Natural killer cell (primary cell): ENCODE measurements at regions not wholly inside any gene's neighbourhood (a gene's known extent, or its start where the extent isn't known, plus 50 kb on each side); places are given as distances from the start of the nearest gene placed in this dataset.

Experiments used
- ATAC-seq, 3 donors: fragments of 150-1000 bp in 2 of 3; fragments of 200-7000 bp in 1 of 3; cut with Tn5 transposase; 1 replicate in 1 of 3; 2 replicates in 2 of 3; pipeline ENCODE4 v1.10.0; 2021; ENCODE audit warnings: mild to moderate bottlenecking in 2 of 3, moderate library complexity in 2 of 3
- DNase-seq, 2 donors: peaks; one replicate each; pipeline versions ENCODE4 v3.0.0 to v3.0.0-alpha.2; 2013 to 2021; ENCODE audit warnings: mixed read lengths in 1 of 2
- H3K27ac ChIP-seq: one replicate; pipeline ENCODE4 v1.5.1; 2013; ENCODE audit warnings: mild to moderate bottlenecking, low read length
- H3K27me3 ChIP-seq: one replicate; pipeline ENCODE4 v1.6.1; 2013; ENCODE audit warnings: low read length; ENCODE audit not compliant: control insufficient read depth, insufficient read depth
- H3K36me3 ChIP-seq: one replicate; pipeline ENCODE4 v1.6.1; 2013; ENCODE audit warnings: low read length; ENCODE audit not compliant: control insufficient read depth, insufficient read depth
- H3K4me1 ChIP-seq: one replicate; pipeline ENCODE4 v1.6.1; 2013; ENCODE audit warnings: low read length; ENCODE audit not compliant: control insufficient read depth, insufficient read depth
- H3K4me3 ChIP-seq: one replicate; pipeline ENCODE4 v1.5.1; 2013; ENCODE audit warnings: low read length
- H3K9me3 ChIP-seq: one replicate; pipeline ENCODE4 v1.6.1; 2013; ENCODE audit warnings: low read length; ENCODE audit not compliant: control insufficient read depth, insufficient read depth
- H3K27ac Mint-ChIP-seq, 2 donors: one replicate each; pipeline ENCODE4 v1.8.0; 2022; ENCODE audit warnings: mild to moderate bottlenecking in 2 of 2, mixed read lengths in 2 of 2, moderate library complexity in 1 of 2
- H3K27me3 Mint-ChIP-seq, 2 donors: one replicate each; pipeline ENCODE4 v1.8.0; 2022; ENCODE audit warnings: low read depth in 2 of 2, mixed read lengths in 2 of 2
- H3K36me3 Mint-ChIP-seq: one replicate; pipeline ENCODE4 v1.8.0; 2022; ENCODE audit warnings: mixed read lengths
- H3K4me1 Mint-ChIP-seq, 2 donors: one replicate each; pipeline ENCODE4 v1.8.0; 2022; ENCODE audit warnings: mixed read lengths in 2 of 2
- H3K4me3 Mint-ChIP-seq: one replicate; pipeline ENCODE4 v1.8.0; 2022; ENCODE audit warnings: mild to moderate bottlenecking, moderate library complexity, mixed read lengths
- H3K9me3 Mint-ChIP-seq, 2 donors: one replicate each; pipeline ENCODE4 v1.8.0; 2022; ENCODE audit warnings: mixed read lengths in 2 of 2
- WGBS: methylation state at CpG from one replicate; pipeline ENCODE4 v1.1.7; 2013; ENCODE audit warnings: missing lambda C conversion rate; ENCODE audit not compliant: insufficient coverage; 5-methylcytosine and 5-hydroxymethylcytosine counted together
- intact Hi-C: fragments of 100-400 bp; cut with micrococcal nuclease; formaldehyde crosslinking; loops from one replicate; pipeline ENCODE4 v1.14.2; 2022
- TF ChIP-seq, protein P1 (sequence below): fragments of 200-600 bp; IDR thresholded peaks from one replicate; pipeline ENCODE4 v1.8.0; 2022; ENCODE audit warnings: antibody characterized with exemption

DNA sequence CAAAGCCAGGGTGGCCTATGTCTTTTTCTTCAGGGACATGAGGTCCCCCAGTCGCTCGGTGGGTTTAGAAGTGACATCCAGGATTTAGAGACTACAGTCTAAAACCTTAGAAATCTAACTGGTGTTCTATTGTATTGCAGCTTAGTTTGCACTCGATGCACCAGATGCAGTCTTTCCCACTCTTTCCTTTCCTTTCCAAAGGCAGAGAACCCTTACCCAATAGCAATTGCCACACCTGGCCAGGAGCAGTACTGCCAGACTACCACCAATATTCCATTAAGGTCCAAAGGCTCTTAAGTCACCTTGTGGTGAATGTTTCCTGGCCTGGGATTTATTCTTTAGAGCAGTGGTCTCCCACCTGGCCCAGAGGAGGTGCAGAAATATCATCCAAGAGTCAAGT lies 1068.8 kb downstream of the FAM133A start:
- H3K4me3 Mint-ChIP-seq = peak overlapping the region; percentile 45
- H3K9me3 Mint-ChIP-seq = no peaks in the 10 kb centered on the region
- peaks cover 33 to 39% of the 10 kb centered on the region in 2 donors for H3K4me1 Mint-ChIP-seq
- H3K36me3 ChIP-seq = no peaks in the 10 kb centered on the region
- WGBS = 100% methylated on average over 2 of the region's 3 CpGs
- H3K27ac Mint-ChIP-seq = no peak overlapping the region
- no peaks in the 10 kb centered on the region for H3K36me3 Mint-ChIP-seq
- H3K4me3 ChIP-seq = no peak overlapping the region
- H3K27me3 ChIP-seq = no peaks in the 10 kb centered on the region
- no peak for DNase-seq
- peaks cover 7% of the 10 kb centered on the region for H3K4me1 ChIP-seq
- peaks cover 0 to 42% of the 10 kb centered on the region in 2 donors for H3K27me3 Mint-ChIP-seq
- intact Hi-C loops = no loop called here
- TF ChIP-seq, protein P1, sequence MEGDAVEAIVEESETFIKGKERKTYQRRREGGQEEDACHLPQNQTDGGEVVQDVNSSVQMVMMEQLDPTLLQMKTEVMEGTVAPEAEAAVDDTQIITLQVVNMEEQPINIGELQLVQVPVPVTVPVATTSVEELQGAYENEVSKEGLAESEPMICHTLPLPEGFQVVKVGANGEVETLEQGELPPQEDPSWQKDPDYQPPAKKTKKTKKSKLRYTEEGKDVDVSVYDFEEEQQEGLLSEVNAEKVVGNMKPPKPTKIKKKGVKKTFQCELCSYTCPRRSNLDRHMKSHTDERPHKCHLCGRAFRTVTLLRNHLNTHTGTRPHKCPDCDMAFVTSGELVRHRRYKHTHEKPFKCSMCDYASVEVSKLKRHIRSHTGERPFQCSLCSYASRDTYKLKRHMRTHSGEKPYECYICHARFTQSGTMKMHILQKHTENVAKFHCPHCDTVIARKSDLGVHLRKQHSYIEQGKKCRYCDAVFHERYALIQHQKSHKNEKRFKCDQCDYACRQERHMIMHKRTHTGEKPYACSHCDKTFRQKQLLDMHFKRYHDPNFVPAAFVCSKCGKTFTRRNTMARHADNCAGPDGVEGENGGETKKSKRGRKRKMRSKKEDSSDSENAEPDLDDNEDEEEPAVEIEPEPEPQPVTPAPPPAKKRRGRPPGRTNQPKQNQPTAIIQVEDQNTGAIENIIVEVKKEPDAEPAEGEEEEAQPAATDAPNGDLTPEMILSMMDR = no peak
- no peak overlapping the region for H3K27ac ChIP-seq
- H3K9me3 ChIP-seq = no peaks in the 10 kb centered on the region
- no peak for ATAC-seq

DNA sequence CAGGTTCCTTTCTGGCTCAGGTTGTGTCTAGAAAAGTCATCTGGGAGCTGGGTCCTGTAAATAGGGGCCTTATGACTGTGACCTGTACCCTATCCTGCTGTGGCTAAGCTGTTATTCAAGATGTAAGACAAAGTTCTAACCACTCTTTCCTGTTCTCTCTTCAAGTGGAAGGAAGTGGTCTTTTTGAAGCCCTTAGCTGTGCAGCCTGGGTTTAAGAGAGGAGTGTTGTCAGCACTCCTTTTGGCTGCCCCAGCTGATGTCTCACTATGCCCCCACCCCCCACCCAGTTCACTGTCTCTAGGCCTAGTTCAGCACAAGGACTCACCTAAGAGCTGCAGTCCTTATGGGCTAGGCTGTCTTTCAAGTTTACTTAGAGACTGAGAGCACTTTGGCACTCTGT lies 1069.5 kb downstream of the FAM133A start:
- DNase-seq (no peak), ATAC-seq (peak; percentile 30 to 92 (median 65))
- Mint-ChIP-seq H3K27ac (peak overlapping the region in 1 of 2 donors; percentile 59), H3K4me3 (peak overlapping the region; percentile 45), H3K27me3 (peaks cover 0 to 35% of the 10 kb centered on the region in 2 donors), H3K36me3 (no peaks in the 10 kb centered on the region), H3K9me3 (no peaks in the 10 kb centered on the region), H3K4me1 (peaks cover 33 to 39% of the 10 kb centered on the region in 2 donors)
- intact Hi-C loops = no loop called here
- Histone ChIP-seq H3K36me3 (no peaks in the 10 kb centered on the region), H3K27ac (no peak overlapping the region), H3K4me3 (no peak overlapping the region), H3K4me1 (peaks cover 7% of the 10 kb centered on the region), H3K9me3 (no peaks in the 10 kb centered on the region), H3K27me3 (no peaks in the 10 kb centered on the region)
- TF ChIP-seq, protein P1 = no peak

DNA sequence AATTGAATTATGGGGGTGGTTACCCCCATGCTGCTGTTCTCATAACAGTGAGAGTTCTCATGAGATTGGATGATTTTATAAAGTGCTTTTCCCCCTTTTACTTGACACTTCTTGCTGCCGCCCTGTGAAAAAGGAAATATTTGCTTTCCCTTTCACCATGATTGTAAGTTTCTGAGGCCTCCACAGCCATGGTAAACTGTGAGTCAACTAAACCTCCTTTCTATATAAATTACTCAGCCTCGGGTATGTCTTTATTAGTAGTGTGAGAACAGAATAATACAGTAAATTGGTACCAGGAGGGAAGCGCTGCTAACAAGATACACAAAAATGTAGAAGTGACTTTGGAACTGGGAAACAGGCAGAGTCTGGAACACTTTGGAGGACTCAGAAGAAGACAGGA lies 1070.8 kb downstream of the FAM133A start:
- Histone ChIP-seq H3K27me3 (no peaks in the 10 kb centered on the region), H3K4me1 (peaks cover 7% of the 10 kb centered on the region), H3K9me3 (no peaks in the 10 kb centered on the region), H3K4me3 (no peak overlapping the region), H3K36me3 (no peaks in the 10 kb centered on the region), H3K27ac (no peak overlapping the region)
- ATAC-seq (no peak), DNase-seq (no peak)
- no peaks in the 10 kb centered on the region for H3K36me3 Mint-ChIP-seq
- intact Hi-C loops = no loop called here
- H3K4me3 Mint-ChIP-seq = no peak overlapping the region
- peaks cover 0 to 35% of the 10 kb centered on the region in 2 donors for H3K27me3 Mint-ChIP-seq
- peaks cover 33 to 39% of the 10 kb centered on the region in 2 donors for H3K4me1 Mint-ChIP-seq
- no peaks in the 10 kb centered on the region for H3K9me3 Mint-ChIP-seq
- peak overlapping the region in 1 of 2 donors; percentile 48 for H3K27ac Mint-ChIP-seq
- 58% methylated on average over 2 of the region's 3 CpGs for WGBS
- TF ChIP-seq, protein P1 = no peak

DNA sequence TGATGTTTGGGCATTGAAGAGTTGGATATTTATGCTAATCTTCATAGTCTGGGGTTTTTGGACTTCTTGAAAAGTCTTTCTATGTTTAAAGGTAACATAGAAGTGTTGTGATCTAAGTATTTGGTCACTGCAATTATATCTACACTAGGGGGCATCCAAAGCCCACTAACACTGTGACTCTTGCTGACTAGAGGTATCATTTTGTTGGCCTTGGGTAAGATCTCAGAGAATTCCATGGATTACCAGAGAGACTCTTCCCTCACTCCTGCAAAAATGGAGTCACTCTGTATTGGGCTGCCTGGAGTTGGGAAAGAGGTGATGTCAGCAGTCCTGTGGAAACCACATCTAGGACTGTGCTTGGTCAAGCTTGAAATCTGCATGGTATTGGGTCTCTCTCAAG lies 1077.6 kb downstream of the FAM133A start:
- no peaks in the 10 kb centered on the region for H3K9me3 ChIP-seq
- no peaks in the 10 kb centered on the region for H3K36me3 ChIP-seq
- H3K4me1 ChIP-seq = no peaks in the 10 kb centered on the region
- Mint-ChIP-seq H3K9me3 (no peaks in the 10 kb centered on the region), H3K4me1 (peaks cover 0 to 5% of the 10 kb centered on the region in 2 donors), H3K27me3 (peaks cover 0 to 21% of the 10 kb centered on the region in 2 donors), H3K27ac (no peak overlapping the region), H3K4me3 (no peak overlapping the region), H3K36me3 (no peaks in the 10 kb centered on the region)
- TF ChIP-seq, protein P1 = no peak
- ATAC-seq = no peak
- H3K27ac ChIP-seq = no peak overlapping the region
- H3K4me3 ChIP-seq = no peak overlapping the region
- H3K27me3 ChIP-seq = no peaks in the 10 kb centered on the region
- intact Hi-C loops = no loop called here
- no peak for DNase-seq
